Erythroblast (primary cell): ENCODE measurements at regions not wholly inside any gene's neighbourhood (a gene's known extent, or its start where the extent isn't known, plus 50 kb on each side); places are given as distances from the start of the nearest gene placed in this dataset.

Source experiments
- GATA1 ChIP-seq: IDR thresholded peaks from 2 replicates; pipeline ENCODE4 v1.6.1; 2011; ENCODE audit warnings: low read depth, mild to moderate bottlenecking, control low read depth, low read length, moderate library complexity
- POLR2A ChIP-seq: IDR thresholded peaks from 2 replicates; pipeline ENCODE4 v1.6.1; 2011; ENCODE audit warnings: mild to moderate bottlenecking, low read length

DNA sequence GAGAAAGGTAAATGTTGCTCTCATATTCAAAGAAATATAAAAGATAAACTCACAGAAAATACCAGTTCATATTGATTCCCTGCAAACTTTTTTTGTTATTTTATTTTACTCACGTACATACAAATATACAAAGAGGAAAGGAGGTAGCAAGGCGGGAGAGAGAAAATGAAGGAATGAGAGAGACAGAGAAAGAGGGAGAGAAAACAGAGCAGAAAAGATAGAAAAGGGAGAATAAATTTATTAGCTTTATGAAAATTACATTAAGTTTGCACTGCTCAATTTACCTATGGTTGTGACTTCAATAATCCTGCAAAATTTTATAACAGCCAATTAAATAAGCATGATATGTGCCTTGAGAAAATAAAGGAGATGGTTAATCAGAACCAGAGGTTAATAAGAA is 274.7 kb upstream of the CITED2 start:
- TF ChIP-seq POLR2A (no peak), GATA1 (no peak)
